Astrocyte (in vitro differentiated cells and primary cell): ENCODE measurements at regions not wholly inside any gene's neighbourhood (a gene's known extent, or its start where the extent isn't known, plus 50 kb on each side); places are given as distances from the start of the nearest gene placed in this dataset.

Experiments
- CTCF ChIP-seq: IDR thresholded peaks from 2 replicates; pipeline ENCODE4 v1.5.1; 2011; ENCODE audit warnings: low read depth, mild to moderate bottlenecking, inconsistent platforms, low read length, moderate library complexity; ENCODE audit not compliant: insufficient read depth
- EZH2 ChIP-seq: IDR thresholded peaks from 2 replicates; pipeline ENCODE4 v1.6.1; 2012; ENCODE audit warnings: mild to moderate bottlenecking, low read length, inconsistent platforms; ENCODE audit not compliant: insufficient read depth

GRCh38 chr5:10913181-10913810 is 152.3 kb upstream of the DAP start:
- no peak for TF ChIP-seq CTCF
- no peak for TF ChIP-seq EZH2
